ENCODE measurements at regions not wholly inside any gene's neighbourhood (a gene's known extent, or its start where the extent isn't known, plus 50 kb on each side); places are given as distances from the start of the nearest gene placed in this dataset.

- H3K4me3 ChIP-seq (ENCODE audit: low read length) = no peak overlapping the region
- no peak for TF ChIP-seq ZNF274 (IDR thresholded peaks at IDR 0.05; ENCODE audit: low read depth, low read length)
Measured at GRCh38 chr12:92229381-92229780, 83.7 kb upstream of the BTG1 start.

GRCh38 chr12:92226961-92227360 lies 81.3 kb upstream of the BTG1 start:
- H3K4me3 ChIP-seq (ENCODE audit: low read length) = no peak overlapping the region
- no peak for TF ChIP-seq ZNF274 (IDR thresholded peaks at IDR 0.05; ENCODE audit: low read depth, low read length)

- no peak for TF ChIP-seq ZNF274 (IDR thresholded peaks at IDR 0.05; ENCODE audit: low read depth, low read length)
- no peak overlapping the region for H3K4me3 ChIP-seq (ENCODE audit: low read length)
Measured at GRCh38 chr12:92226071-92226661, 80.5 kb upstream of the BTG1 start.

GRCh38 chr12:92224685-92225331 lies 79.2 kb upstream of the BTG1 start:
- no peak for TF ChIP-seq ZNF274 (IDR thresholded peaks at IDR 0.05; ENCODE audit: low read depth, low read length)
- H3K4me3 ChIP-seq (ENCODE audit: low read length) = no peak overlapping the region

GRCh38 chr12:92223481-92223880 lies 77.8 kb upstream of the BTG1 start:
- no peak overlapping the region for H3K4me3 ChIP-seq (ENCODE audit: low read length)
- no peak for TF ChIP-seq ZNF274 (IDR thresholded peaks at IDR 0.05; ENCODE audit: low read depth, low read length)

GRCh38 chr12:92221656-92222315 lies 76.1 kb upstream of the BTG1 start:
- no peak overlapping the region for H3K4me3 ChIP-seq (ENCODE audit: low read length)
- no peak for TF ChIP-seq ZNF274 (IDR thresholded peaks at IDR 0.05; ENCODE audit: low read depth, low read length)

GRCh38 chr12:92218394-92219077 lies 72.9 kb upstream of the BTG1 start:
- H3K4me3 ChIP-seq (ENCODE audit: low read length) = no peak overlapping the region
- no peak for TF ChIP-seq ZNF274 (IDR thresholded peaks at IDR 0.05; ENCODE audit: low read depth, low read length)

GRCh38 chr12:92216092-92216491 lies 70.4 kb upstream of the BTG1 start:
- TF ChIP-seq ZNF274 (IDR thresholded peaks at IDR 0.05; ENCODE audit: low read depth, low read length) = no peak
- no peak overlapping the region for H3K4me3 ChIP-seq (ENCODE audit: low read length)

- no peak for TF ChIP-seq ZNF274 (IDR thresholded peaks at IDR 0.05; ENCODE audit: low read depth, low read length)
- no peak overlapping the region for H3K4me3 ChIP-seq (ENCODE audit: low read length)
Measured at GRCh38 chr12:92215358-92215757, 69.7 kb upstream of the BTG1 start.

- no peak for TF ChIP-seq ZNF274 (IDR thresholded peaks at IDR 0.05; ENCODE audit: low read depth, low read length)
- H3K4me3 ChIP-seq (ENCODE audit: low read length) = no peak overlapping the region
Measured at GRCh38 chr12:92213166-92213565, 67.5 kb upstream of the BTG1 start.

- TF ChIP-seq ZNF274 (IDR thresholded peaks at IDR 0.05; ENCODE audit: low read depth, low read length) = no peak
- H3K4me3 ChIP-seq (ENCODE audit: low read length) = no peak overlapping the region
Measured at GRCh38 chr12:92210071-92210470, 64.4 kb upstream of the BTG1 start.

GRCh38 chr12:92208613-92209121 lies 63.0 kb upstream of the BTG1 start:
- H3K4me3 ChIP-seq (ENCODE audit: low read length) = no peak overlapping the region
- TF ChIP-seq ZNF274 (IDR thresholded peaks at IDR 0.05; ENCODE audit: low read depth, low read length) = no peak

GRCh38 chr12:92206596-92206995 lies 61.0 kb upstream of the BTG1 start:
- no peak for TF ChIP-seq ZNF274 (IDR thresholded peaks at IDR 0.05; ENCODE audit: low read depth, low read length)
- H3K4me3 ChIP-seq (ENCODE audit: low read length) = no peak overlapping the region

GRCh38 chr12:92206011-92206410 lies 60.4 kb upstream of the BTG1 start:
- TF ChIP-seq ZNF274 (IDR thresholded peaks at IDR 0.05; ENCODE audit: low read depth, low read length) = no peak
- no peak overlapping the region for H3K4me3 ChIP-seq (ENCODE audit: low read length)

Measured in GM08714 (cell line).